Neural progenitor cell (in vitro differentiated cells): ENCODE measurements at regions not wholly inside any gene's neighbourhood (a gene's known extent, or its start where the extent isn't known, plus 50 kb on each side); places are given as distances from the start of the nearest gene placed in this dataset.

ENCODE experiments used
- EZH2 ChIP-seq: fragments of 200-600 bp; sonication (generic); IDR thresholded peaks from 2 replicates; pipeline ENCODE4 v1.6.1; 2017; ENCODE audit warnings: antibody characterized with exemption, mild to moderate bottlenecking, moderate library complexity
- EZH2phosphoT487 ChIP-seq: fragments of 200-600 bp; sonication (generic); IDR thresholded peaks from 2 replicates; pipeline ENCODE4 v1.6.1; 2017; ENCODE audit warnings: antibody characterized with exemption
- TF ChIP-seq, protein P1 (sequence below): fragments of 200-600 bp; sonication (generic); IDR thresholded peaks from 2 replicates; pipeline ENCODE4 v1.5.1; 2017; ENCODE audit warnings: antibody characterized with exemption, mild to moderate bottlenecking

DNA sequence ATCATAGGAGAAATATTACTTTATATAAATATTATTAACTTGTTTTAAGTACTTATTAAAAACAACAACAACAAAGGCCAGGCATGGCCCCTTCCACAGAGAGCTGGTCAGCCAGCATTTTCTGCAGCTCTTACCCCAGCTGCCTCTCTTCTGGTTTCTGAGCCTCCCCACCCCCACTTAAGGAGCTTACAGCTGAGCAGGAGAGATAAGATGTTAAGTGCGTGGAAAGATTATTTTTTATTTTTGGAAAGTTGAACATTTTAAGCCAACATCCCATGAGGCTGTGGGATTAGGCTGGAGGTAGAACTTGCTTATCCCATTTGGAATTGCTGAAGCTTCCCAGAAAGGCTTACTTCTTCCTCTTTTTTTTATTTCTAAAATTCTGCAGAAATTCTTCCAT lies 401.2 kb downstream of the SEC14L1 start:
- TF ChIP-seq EZH2phosphoT487 (no peak), EZH2 (no peak)
- TF ChIP-seq, protein P1, sequence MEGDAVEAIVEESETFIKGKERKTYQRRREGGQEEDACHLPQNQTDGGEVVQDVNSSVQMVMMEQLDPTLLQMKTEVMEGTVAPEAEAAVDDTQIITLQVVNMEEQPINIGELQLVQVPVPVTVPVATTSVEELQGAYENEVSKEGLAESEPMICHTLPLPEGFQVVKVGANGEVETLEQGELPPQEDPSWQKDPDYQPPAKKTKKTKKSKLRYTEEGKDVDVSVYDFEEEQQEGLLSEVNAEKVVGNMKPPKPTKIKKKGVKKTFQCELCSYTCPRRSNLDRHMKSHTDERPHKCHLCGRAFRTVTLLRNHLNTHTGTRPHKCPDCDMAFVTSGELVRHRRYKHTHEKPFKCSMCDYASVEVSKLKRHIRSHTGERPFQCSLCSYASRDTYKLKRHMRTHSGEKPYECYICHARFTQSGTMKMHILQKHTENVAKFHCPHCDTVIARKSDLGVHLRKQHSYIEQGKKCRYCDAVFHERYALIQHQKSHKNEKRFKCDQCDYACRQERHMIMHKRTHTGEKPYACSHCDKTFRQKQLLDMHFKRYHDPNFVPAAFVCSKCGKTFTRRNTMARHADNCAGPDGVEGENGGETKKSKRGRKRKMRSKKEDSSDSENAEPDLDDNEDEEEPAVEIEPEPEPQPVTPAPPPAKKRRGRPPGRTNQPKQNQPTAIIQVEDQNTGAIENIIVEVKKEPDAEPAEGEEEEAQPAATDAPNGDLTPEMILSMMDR, result no peak
